NCI-H345 (cell line): ENCODE measurements at regions not wholly inside any gene's neighbourhood (a gene's known extent, or its start where the extent isn't known, plus 50 kb on each side); places are given as distances from the start of the nearest gene placed in this dataset.
"Not testable (repeated sequence)": the region's sequence is repeated elsewhere in the genome, so short reads cannot be mapped to it uniquely, and the experiment has no call there.

Source experiments
- DNase-seq: peaks from one replicate; lab custom pipeline; 2025; lab: John Stamatoyannopoulos, UW

DNA sequence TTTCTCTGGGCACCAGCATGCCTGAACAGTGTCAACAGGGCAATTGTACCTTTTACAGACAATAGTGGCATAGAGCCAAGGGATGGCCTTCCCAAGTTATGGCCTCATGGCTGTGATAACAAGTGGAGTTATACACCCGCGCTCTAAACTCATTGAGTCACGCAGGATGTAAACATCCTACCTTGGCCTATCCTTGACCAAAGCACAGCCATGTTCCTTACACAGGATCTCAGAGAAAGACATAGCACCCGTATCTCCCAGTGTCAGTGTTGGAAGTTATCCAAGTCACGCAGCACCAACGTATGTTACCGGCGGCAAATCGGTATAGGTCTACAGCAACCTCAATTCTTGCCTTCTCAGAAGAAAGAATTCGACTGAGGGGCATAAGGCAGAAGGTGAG is 1654.9 kb upstream of the LRRTM3 start:
- no peak for DNase-seq

DNA sequence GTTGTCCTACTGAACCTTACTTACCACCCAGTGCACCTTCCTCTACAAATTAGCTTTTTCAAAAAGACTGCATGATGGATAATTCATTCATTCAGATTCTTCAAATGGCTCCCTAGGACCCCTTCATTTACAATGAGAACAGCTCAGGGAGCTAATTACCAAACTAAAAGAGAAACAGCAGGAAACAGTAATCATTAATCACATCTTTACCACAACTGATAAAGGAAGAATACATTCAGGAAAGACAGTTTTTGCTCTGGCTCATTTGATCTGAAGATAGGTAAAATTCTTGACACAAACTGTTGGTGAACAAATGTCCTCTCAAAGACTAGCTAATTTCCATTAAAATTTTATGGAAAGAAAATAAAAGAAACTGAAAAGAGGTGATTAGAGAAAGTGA is 1652.7 kb upstream of the LRRTM3 start:
- DNase-seq: no peak

DNA sequence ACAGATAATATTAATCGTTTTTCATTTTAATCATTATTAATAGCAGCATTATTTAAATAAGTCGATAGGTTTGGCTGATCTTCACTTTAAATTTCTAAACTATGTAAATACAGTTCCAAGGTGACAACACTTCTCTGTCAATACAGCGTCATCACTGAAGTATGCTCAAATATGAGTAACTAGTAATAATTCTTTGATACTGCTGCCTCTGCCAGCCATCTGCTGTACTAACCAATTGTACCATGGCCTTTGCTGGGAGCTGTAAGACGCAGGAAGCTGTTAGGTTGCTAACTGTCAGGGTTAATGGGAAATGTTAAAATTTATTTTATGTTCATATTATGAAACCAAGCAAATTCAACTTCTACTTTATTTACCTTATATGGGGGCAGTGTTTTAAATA is 1650.5 kb upstream of the LRRTM3 start:
- no peak for DNase-seq

DNA sequence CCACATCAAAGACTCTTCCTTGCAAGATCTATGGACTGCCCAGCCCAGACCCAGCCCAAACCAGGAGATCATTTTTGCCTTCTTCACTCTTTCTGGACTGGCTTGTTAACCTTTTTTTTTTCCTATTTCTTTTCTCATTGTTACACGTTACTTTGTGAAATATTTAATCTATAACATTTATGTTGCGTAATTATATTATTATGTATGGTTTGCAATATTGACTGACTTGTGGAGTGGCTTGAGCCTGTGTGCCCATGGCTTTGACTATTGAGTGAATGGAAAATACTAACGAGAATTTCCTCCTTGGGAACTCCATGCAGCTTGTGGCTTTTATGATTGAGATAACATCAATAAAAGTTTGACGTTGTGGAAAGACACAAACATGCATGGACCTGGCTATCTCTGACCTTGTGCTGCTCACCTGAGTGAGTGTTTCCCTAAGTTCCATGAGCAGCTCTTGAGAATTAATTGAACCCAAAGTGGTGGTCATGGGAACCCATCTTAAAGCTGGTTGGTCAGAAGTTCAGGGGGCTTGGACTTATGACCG is 1641.3 kb upstream of the LRRTM3 start:
- DNase-seq: no peak

DNA sequence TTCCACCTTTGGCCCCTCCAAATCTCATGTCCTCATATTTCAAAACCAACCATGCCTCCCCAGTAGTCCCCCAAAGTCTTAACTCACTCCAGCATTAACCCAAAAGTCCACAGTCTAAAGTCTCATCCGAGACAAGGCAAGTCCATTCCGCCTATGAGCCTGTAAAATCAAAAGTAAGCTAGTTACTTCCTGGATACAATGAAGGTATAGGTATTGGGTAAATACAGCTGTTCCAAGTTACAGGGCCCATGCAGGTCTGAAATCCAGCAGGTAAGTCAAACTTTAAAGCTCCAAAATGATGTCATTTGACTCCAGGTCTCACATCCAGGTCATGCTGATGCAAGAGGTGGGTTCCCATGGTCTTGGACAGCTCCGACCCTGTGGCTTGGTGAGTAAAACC is 1640.1 kb upstream of the LRRTM3 start:
- not testable (repeated sequence) for DNase-seq

DNA sequence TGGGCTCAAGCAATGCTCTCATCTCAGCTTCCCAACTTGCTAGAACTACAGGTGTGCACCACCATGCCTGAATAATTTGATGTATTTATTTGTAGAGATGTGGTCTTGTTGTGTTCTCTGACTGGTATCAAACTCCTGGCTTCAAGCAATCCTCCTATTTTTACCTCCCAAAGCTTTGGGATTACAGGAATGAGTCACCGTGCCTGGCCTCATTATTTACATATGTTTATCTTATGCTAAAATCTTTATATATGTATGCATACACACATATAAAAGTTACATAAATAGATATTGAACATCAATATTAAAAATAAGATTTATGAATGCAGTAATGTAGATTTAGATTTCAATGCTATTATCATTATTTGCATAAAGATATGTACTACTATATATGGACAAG is 1634.5 kb upstream of the LRRTM3 start:
- DNase-seq: no peak

DNA sequence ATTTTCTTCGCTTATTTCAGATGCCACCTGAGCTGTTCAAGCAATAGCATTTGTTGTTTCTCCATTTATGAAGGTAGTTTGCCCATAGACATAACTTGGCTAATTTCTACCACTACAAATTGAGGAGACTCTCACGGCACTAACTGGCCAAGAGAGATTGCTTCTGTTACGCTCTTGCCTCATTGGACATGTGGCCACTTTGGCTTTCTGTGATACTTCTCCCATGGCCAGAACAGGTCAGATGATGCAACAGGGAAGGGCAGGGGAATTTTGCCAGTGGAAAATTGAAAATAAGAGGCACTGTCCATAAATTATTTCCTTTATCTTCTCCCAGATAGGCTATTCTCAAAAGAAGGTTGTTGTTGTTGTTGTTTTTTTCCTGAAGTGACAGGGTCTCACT is 1633.3 kb upstream of the LRRTM3 start:
- DNase-seq: no peak

DNA sequence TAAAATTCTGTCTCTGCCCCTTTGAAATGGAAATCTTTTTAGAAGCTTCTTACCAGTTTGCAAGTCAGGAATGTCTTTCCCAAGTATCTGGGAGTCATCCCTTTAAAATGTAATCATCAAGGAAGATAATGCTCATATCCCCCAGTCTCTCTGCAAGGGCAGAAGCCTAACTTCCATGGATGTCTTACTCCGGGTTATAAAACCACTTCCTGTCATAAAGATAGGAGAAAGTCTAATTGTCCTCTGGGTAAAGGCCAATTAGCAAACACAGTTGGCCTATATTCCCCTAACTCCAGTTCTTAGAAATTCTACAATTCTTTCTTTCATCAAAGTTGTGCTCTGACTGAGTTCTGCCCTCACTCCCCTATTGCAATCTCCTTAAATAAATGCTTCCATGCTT is 1631.5 kb upstream of the LRRTM3 start:
- no peak for DNase-seq

DNA sequence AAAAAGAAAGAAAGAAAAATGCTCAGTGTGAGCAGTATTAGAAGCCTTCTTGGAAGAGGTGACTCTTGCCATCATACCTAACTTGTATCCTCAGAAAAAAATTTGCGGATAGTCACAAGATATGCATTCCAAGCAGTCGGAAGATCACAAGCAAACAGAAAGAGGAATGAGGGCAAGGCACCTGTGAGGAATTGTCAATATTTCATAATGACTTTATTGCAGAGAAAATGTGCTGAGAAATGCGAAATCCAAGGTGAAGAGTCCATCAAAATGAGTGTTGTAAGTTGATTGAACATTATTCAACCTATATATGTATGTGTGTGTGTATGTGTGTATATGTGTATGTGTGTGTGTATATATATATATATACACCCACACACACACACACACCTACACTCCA is 1624.7 kb upstream of the LRRTM3 start:
- no peak for DNase-seq

DNA sequence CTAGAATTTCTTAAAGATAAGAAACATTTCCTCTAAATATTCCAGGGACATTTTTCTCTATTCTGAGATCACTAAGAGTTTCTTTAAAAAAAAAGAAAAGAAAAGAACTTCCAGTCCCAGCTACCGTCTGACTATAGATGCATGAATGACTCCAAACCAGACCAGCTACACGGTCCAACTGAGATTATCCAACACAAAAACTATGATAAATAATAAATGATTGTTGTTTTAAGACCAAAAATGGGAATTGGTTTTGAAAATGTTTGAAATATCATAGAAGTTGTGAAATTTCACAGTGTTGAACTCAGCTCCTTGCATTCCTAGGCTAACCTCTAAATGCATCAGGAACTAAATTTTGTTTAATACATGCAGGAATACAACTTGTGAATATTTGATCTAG is 1619.6 kb upstream of the LRRTM3 start:
- DNase-seq: no peak

DNA sequence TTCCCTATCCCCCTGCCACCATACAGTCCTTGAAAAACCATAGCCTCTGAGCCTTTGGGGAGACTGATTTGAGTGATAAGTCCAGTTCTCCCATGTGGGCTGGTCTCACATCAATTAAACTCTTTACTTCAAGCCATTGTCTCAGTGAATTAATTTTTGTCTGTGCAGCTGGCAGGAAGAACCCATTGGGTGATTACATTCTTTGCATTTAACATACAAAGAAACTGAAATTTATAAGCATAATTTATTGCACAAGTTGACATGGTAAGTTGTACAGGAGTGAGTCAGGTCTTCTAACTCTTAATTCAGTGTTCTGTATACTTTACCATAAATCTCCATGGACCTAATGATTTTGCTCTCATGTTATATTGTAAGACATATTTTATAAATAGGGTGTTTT is 1613.0 kb upstream of the LRRTM3 start:
- no peak for DNase-seq

DNA sequence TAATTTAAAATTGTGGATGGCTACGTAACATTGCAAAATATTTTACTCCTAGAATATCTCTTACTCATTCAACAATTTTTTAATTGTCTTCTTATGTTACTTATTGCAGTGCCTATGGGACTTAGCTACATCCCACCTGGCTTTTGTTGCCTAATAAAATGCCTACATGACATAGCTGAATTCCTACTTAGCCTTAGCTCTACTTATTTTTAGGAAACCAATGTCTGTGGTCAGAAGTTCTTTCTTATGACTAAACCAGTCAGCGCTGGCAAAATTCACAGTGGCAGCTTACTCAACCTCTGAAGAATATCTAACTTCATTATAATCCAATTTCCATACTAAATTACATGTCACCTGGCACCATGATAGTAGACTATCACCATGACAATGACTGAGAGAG is 1612.4 kb upstream of the LRRTM3 start:
- DNase-seq: no peak

DNA sequence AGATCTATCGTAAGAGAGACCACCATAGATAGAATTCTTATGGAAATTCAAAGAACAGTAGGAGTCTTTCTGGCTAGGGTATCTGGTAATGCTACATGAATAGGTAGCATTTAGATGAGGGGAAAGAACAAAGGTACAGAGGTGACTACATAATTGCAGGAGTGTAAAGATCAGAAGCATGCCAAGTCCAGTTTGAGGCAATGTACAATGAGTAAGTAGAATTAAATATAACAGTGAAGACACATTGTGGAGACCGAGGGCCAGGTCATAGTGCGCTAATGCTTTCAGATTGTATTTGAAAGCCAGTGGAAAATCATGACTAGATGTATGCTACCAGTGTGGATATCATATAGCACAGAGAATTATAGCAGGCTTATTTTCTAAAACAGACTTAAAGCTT is 1611.6 kb upstream of the LRRTM3 start:
- no peak for DNase-seq

DNA sequence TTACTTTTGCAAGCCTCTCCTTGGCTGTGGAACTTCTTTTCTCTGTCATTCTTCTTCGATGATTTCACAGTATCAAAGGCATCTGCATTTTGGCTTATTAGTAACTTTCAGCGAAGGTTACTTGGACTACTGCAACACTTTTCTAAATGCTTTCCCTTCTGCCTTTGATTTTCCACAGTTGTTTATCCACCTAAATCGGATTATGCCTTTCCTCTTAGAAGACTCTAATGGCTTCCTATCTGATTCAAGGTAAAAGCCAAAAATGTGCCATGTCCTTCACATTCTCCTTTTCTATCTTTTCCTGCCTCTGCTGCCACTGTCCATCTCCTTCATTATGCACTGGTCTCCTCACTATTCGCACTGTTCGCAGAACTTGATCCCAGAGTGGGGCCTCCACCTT is 1606.3 kb upstream of the LRRTM3 start:
- DNase-seq: no peak

DNA sequence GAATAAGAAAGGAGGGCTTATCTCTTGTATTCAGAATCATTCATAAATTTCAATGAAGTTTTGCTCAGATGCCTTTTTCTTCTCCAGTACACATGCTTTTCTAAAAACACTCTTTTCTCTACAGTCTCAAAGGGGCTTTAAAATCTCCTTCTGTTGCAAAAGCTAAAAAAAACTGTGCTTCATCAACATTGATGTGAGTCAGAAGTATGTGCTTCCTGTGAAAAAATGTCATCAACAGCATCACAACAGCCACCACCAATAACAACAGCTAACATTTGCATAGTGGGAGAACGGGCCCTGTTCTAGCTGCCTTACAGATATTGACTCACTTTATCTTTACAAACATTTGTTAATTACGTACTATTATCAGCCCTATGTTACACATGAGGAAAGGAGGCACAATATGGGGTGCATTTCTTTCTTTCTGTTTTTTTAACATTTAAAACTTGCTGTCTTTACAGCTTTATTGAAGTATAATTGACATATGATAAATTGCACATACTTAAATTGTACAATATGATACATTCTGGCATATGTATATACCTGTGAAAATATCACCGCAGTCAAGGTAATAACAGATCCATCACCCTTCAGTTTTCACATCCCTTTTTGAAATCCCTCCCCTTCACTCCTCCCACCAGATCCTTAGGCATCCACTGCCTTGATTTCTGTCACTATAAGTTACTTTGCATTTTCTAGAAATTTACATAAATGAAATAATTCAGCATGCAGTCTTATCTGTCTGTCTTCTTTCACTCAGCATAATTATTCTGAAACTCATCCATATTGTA is 1605.4 kb upstream of the LRRTM3 start:
- no peak for DNase-seq

DNA sequence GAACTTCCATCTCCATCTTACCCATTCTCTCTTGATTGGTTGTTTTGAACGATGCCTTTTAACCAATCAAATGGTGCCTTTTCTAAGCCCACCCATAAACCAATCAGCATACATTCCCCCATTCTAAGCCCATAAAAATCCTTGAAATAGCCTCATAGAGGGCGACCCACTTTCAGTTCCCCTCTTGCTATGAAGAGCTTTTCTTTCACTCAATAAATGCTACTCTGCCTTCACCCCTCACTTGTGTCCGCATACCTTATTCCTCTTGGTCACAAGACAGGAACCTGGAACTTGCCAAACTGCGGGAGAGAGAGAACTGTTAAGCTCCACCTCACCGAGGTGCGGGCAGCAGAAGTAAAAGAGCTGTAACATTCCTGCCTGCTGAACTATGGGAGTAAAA is 1602.0 kb upstream of the LRRTM3 start:
- DNase-seq: no peak

DNA sequence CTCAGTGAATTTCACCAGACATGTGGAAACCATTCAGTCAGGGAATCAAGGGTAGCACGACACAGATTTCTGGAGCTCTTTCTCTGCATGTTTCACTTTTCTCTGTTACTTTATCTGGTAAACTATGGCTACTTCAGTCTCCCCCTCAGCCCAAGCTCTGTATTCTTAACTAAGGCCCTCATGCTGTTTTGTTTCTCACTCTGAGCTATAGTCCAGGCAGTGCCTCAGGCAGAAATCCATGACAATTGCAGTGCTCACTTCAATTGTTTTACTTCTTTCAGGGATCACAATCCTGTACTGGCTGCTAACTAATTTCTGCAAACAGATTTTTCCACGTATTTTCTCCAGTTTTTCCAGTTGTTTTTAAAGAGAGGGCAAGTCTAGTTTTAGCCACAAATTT is 1599.9 kb upstream of the LRRTM3 start:
- no peak for DNase-seq

DNA sequence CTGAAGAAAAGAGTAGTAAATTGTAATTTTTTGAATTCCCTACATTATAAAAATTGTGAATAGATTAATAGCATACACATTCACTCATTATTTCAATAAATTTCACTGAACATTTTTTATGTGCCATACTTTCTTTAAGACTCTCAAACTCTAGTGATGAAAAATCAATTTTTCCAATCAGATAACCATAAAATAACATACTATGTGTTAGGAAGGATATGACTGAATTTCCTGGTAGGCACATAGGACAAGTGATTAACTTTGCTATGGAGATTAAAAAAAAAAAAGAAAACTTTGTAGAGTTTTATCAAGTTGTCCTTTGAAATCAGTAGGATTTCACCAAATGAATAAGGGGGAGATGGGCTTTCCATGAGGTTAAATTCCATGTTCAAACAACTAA is 1597.3 kb upstream of the LRRTM3 start:
- DNase-seq: no peak

DNA sequence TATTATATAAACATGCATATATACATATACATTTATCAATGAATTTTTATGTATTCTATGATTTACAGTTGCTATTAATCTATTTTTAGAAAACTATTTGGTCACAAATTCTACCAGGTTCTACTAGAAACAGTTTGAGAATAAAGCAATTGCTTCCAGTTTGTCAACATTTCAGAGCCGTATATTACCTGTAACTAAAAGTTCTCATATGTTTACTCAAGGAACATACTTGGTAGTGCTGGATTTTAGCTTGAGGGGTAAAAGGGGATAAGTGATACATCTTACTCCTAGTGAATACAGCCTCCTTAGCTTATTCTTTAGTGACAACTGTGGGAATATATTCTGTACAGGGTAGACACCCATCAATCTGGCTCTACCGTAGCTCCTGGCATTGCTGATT is 1590.5 kb upstream of the LRRTM3 start:
- DNase-seq: no peak

DNA sequence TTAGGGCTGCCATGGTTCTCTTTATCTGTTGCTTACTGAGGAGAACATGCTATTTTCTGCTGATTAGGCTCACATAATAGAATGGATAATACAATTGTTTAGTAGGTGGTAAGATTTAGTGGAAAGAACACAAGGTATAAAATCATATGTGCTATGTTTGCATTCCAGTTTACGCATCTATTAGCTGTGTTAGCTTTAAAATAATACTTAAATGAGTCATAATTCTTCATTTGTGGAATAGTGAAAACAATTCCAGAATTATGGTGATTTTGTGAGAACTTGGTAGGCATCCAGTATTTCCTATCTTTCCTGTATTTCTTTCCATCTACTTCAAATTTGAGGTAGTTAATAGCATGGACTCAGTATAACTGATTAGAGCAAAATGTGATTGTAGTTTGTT is 1585.5 kb upstream of the LRRTM3 start:
- no peak for DNase-seq

DNA sequence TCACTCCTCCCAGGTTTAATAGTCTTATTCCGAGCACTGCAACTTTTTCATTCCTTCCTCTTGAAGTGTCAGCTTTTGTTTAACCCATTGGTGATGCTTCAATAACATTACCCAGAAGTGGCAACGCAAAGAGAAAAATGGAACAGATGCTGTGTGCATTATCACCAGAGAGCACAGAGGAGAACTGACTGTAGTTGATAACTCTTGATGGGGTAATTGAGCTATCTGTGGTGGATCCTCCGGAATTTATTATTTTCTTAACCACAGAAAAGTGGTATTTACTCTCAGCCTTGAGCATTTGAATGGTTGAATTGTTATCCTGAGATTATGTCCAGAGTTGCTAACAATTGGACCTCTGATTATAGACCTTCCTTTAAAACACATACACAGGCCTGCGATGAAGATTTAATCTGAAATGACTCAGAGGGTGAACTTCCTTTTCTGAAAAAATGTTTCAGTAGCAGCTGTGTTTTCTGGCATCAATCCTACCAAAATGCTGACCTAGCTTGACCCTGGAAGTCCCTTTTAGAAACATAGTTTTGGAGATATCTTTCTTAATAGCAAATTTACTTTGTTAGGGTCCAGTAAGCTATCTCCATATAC is 1584.4 kb upstream of the LRRTM3 start:
- no peak for DNase-seq

DNA sequence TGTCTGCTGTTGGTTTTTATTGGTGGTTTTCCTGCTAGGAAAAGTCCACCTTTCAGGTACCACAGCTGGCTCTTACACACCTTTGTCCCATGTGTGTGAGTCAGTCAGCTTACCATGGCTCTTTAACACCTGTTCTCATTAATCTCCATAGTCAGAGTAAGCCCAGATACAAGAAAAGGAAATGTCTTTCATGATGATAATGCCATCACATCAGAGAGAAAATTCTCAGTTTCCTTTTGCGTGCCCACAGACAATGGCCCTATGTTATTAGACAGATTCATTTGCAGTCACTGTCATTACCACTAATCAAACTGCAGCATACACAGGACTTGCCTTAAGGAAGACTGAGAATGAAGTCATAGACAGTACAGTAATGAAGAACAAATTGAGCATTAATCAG is 1583.6 kb upstream of the LRRTM3 start:
- DNase-seq: no peak

DNA sequence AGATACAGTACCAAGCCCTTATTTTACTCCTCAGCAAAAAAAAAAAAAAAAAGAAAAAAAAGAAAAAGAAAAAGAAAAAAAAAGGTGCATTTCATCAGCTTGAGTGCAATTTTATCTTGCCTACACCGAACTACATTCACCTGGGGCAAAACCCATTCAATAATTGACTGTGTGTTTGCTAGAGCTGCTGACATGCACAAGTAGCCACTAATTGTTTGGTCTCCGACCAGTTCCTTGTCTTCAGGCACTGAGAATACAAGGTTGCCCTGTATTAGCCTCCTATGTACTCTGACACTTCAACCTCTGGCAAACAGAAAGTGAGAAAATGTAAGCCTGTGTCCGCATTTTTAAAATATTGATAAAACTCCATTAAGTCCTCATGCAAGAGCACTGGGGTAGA is 1579.4 kb upstream of the LRRTM3 start:
- DNase-seq: no peak

DNA sequence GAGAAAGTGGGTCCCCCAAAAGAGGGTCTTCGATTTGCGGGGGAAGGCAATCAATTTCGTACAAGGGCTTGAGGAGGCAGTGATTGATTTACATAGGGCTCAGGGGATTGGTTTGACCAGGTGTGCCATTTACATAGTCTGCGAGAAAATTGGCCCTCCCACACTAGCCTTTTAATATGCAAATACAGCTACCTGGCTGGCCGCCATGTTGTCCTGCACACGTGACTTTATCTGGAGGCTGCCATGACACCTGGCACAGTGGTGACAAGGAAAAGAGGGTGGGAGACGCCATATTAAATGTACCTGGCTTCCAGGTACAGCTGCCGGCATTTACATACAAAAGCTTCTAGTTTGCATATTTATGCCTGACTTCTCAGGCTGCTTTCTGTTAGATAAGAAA is 1577.2 kb upstream of the LRRTM3 start:
- DNase-seq: no peak
